ENCODE measurements at regions not wholly inside any gene's neighbourhood (a gene's known extent, or its start where the extent isn't known, plus 50 kb on each side); places are given as distances from the start of the nearest gene placed in this dataset.
A peak's percentile ranks its signal among the peaks of the same experiment; 100 is the strongest.

DNA sequence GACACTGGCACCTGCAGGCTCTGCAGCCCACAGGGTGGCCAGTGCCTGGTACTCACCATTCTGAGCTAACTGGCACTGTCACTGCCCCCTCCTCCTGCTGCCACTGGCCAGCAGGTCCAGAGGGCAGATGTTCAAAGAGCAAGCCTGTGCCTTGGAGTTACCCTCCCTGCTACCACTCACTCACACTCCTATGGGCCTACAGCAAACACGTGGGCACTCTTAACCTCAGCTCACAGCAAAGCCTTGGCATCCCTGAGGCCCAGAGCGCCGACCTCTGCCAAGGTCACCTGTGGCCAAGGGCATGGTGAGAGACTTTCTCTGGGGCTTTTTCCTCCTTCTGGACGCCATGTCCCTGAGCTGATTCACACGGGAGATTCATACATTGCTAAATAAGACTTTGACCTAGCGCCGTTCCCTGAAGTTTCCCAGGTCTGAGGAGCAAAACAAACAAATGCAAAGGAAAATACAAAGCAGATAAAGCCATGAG, 270.0 kb upstream of the PPP2R2D start:
- DNase-seq (ENCODE audit: low spot score), result no peak
- no peak overlapping the region for H3K4me3 ChIP-seq
- TF ChIP-seq, protein P1, sequence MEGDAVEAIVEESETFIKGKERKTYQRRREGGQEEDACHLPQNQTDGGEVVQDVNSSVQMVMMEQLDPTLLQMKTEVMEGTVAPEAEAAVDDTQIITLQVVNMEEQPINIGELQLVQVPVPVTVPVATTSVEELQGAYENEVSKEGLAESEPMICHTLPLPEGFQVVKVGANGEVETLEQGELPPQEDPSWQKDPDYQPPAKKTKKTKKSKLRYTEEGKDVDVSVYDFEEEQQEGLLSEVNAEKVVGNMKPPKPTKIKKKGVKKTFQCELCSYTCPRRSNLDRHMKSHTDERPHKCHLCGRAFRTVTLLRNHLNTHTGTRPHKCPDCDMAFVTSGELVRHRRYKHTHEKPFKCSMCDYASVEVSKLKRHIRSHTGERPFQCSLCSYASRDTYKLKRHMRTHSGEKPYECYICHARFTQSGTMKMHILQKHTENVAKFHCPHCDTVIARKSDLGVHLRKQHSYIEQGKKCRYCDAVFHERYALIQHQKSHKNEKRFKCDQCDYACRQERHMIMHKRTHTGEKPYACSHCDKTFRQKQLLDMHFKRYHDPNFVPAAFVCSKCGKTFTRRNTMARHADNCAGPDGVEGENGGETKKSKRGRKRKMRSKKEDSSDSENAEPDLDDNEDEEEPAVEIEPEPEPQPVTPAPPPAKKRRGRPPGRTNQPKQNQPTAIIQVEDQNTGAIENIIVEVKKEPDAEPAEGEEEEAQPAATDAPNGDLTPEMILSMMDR (IDR thresholded peaks at IDR 0.05), result no peak
- no peak overlapping the region for H3K27ac ChIP-seq

DNA sequence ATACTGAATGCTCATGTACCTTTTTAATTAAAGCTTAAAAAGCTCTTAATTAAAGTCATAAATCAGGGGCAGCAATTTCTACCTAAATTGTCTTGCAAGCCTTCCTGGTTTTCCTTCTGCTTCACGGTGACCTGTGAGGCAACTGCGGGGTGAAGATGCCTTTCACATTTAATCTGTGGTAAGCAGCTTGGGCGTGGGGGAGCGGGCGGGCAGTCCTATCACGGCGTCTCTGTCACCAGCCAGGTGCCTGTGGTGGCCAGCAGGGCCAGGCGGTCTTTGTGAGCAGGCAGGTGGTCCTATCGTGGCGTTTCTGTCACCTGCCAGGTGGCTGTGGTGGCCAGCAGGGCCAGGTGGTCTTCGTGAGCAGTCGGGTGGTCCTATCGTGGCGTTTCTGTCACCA, 269.2 kb upstream of the PPP2R2D start:
- TF ChIP-seq, protein P1 (IDR thresholded peaks at IDR 0.05), result no peak
- H3K27ac ChIP-seq, result no peak overlapping the region
- H3K4me3 ChIP-seq, result no peak overlapping the region
- no peak for DNase-seq (ENCODE audit: low spot score)

DNA sequence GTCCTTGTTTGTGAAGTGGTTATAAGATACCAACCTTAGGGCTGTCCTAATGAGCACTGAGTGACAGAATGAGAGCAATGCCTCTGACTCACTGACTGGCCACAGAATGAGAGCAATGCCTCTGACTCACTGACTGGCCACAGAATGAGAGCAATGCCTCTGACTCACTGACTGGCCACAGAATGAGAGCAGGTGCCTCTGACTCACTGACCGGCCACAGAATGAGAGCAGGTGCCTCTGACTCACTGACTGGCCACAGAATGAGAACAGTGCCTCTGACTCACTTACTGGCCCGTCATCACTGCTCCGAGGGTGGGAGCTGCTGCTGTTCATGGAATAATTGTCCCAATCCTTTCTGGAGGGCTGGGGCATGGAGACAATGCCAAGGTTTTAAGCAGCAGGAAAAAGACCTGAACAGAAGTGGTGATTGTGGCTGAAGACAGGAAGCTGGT, 265.2 kb upstream of the PPP2R2D start:
- no peak for DNase-seq (ENCODE audit: low spot score)
- Histone ChIP-seq H3K27ac (no peak overlapping the region), H3K4me3 (no peak overlapping the region)
- TF ChIP-seq, protein P1 (IDR thresholded peaks at IDR 0.05), result no peak

DNA sequence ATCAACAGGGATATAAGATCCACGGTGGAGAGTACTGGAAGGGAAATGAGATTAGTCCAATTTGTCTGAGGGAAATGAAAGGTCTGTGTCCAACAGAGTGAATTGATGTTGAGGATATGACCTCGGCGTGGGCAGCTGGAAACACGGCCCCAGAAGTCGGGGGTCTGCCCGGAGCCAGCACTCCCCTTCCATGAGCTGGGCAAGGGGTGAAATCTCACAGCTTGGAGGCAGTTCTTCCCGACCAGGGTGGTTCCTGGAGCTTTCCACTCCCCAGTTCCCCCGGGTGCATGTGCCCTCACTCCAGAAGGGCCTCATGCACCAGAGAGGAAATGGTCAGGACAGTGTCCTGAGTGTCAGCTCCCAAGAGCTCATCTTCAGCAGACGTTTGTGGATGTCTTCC, 264.7 kb upstream of the PPP2R2D start:
- TF ChIP-seq, protein P1 (IDR thresholded peaks at IDR 0.05), result no peak
- no peak overlapping the region for H3K27ac ChIP-seq
- DNase-seq (ENCODE audit: low spot score), result no peak
- H3K4me3 ChIP-seq, result no peak overlapping the region

DNA sequence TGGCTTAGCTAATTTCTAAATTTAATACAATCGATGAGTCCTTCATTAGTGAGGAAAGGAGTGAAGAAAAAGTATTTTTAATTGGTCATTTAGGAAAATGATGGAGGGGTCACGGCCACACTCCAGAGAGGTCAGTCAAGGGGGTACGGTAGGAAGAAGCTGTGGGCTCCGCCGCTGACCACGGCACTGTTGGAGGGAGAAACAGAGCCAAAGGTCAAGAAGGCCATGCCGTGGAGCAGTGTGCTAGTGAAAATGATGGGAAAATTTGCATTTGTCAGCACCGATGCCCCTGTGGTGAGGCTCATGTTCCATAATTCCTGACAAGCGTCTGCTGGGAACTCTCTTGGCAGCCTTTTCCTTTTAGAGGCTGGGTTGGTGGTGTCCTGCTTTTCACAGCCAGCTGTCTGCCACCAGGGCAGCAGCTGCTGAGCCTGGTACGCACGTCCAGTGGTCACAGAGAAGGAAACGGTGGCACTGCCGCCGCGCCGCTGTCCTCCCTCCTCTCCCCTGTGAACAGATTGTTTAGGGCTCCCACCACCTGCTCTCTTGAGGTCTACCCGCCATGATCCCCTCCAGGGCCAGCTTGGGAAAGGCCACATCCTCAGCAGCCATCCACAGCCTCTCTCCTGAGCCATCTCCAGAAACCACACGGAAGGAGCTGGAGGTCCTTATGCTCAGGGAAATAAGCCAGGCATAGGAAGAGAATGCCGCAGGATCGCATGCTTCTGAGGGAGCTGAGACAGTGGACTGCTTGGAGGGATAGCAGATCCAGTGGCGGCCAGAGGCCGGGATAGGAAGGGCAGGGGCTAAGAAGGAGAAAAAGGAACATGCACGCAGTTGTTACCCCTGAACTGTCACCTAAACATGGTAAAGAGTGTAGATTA, 263.7 kb upstream of the PPP2R2D start:
- TF ChIP-seq, protein P1 (IDR thresholded peaks at IDR 0.05), result no peak
- peak; percentile 56 for DNase-seq (ENCODE audit: low spot score)
- Histone ChIP-seq H3K4me3 (no peak overlapping the region), H3K27ac (no peak overlapping the region)

DNA sequence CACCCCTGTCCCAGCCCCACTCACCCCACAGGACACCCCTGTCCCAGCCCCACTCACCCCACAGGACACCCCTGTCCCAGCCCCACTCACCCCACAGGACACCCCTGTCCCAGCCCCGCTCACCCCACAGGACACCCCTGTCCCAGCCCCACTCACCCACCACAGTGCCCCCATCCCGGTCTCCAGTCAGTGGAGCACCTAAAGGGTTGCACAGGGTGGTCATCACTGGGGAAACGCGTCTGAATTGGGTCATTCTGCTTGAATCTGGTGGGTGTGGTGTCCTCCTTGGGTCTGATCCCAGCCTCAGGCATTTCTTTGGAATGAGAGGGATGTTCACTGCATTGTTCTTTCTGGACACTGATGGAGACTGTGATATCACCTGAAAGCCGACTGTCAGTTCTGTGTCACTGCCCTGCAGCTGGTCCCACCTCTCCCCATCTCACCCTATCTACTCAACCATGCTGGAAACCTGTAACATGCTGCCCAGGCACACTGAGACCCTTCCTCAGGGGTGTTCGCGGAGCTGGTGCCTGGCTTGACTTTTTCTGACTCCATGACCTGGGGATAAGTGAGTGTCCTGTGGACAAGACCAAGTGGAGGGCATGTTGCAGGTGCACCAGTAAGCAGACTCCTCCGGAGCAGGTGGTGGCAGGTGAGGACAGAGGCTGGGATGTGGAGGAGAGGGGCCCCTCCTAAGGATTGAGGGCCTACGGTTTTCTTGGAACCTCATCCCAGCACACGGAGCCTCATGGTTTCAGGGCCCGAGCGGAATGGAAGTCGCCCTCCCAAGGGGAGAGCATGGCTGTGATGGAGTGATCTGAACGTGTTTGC, 262.5 kb upstream of the PPP2R2D start:
- TF ChIP-seq, protein P1 (IDR thresholded peaks at IDR 0.05), result no peak
- Histone ChIP-seq H3K4me3 (no peak overlapping the region), H3K27ac (no peak overlapping the region)
- no peak for DNase-seq (ENCODE audit: low spot score)
